Islet of Langerhans (tissue), 1 donor: ENCODE measurements at regions not wholly inside any gene's neighbourhood (a gene's known extent, or its start where the extent isn't known, plus 50 kb on each side); places are given as distances from the start of the nearest gene placed in this dataset.
"Not testable (repeated sequence)": the region's sequence is repeated elsewhere in the genome, so short reads cannot be mapped to it uniquely, and the experiment has no call there.

Experiments used
- FAIRE-seq: peaks from one replicate; lab custom pipeline; 2011; peaks lifted over from hg19 to GRCh38; lab: Jason Lieb, UNC

- FAIRE-seq, result no peak
These were observed 100.8 kb upstream of the B3GAT1 start for GRCh38 chr11:134512571-134513538.

- no peak for FAIRE-seq
These were observed 100.0 kb upstream of the B3GAT1 start for GRCh38 chr11:134512061-134512460.

GRCh38 chr11:134511255-134511654 lies 99.2 kb upstream of the B3GAT1 start:
- no peak for FAIRE-seq

GRCh38 chr11:134510233-134511040 lies 98.4 kb upstream of the B3GAT1 start:
- no peak for FAIRE-seq

- no peak for FAIRE-seq
These were observed 97.6 kb upstream of the B3GAT1 start for GRCh38 chr11:134509381-134510232.

- FAIRE-seq, result no peak
These were observed 96.4 kb upstream of the B3GAT1 start for GRCh38 chr11:134508219-134508990.

- no peak for FAIRE-seq
These were observed 94.0 kb upstream of the B3GAT1 start for GRCh38 chr11:134506046-134506445.

- no peak for FAIRE-seq
These were observed 93.1 kb upstream of the B3GAT1 start for GRCh38 chr11:134505125-134505524.

- no peak for FAIRE-seq
These were observed 92.3 kb upstream of the B3GAT1 start for GRCh38 chr11:134504146-134504905.

GRCh38 chr11:134503596-134503995 lies 91.6 kb upstream of the B3GAT1 start:
- no peak for FAIRE-seq

- FAIRE-seq, result no peak
These were observed 91.1 kb upstream of the B3GAT1 start for GRCh38 chr11:134503100-134503499.

GRCh38 chr11:134502153-134502550 lies 90.1 kb upstream of the B3GAT1 start:
- FAIRE-seq, result no peak

- FAIRE-seq, result no peak
These were observed 89.5 kb upstream of the B3GAT1 start for GRCh38 chr11:134501406-134502152.

GRCh38 chr11:134500621-134501020 lies 88.6 kb upstream of the B3GAT1 start:
- FAIRE-seq, result no peak

- no peak for FAIRE-seq
These were observed 87.9 kb upstream of the B3GAT1 start for GRCh38 chr11:134499990-134500389.

GRCh38 chr11:134498326-134499139 lies 86.5 kb upstream of the B3GAT1 start:
- FAIRE-seq, result no peak

GRCh38 chr11:134497586-134497985 lies 85.5 kb upstream of the B3GAT1 start:
- no peak for FAIRE-seq

- not testable (repeated sequence) for FAIRE-seq
These were observed 84.0 kb upstream of the B3GAT1 start for GRCh38 chr11:134496058-134496457.

GRCh38 chr11:134494395-134494794 lies 82.4 kb upstream of the B3GAT1 start:
- not testable (repeated sequence) for FAIRE-seq
